HepG2 (cell line): ENCODE measurements at regions not wholly inside any gene's neighbourhood (a gene's known extent, or its start where the extent isn't known, plus 50 kb on each side); places are given as distances from the start of the nearest gene placed in this dataset.

Source experiments
- ATF1 ChIP-seq: IDR thresholded peaks from 2 replicates; pipeline ENCODE4 v1.6.1; 2016; ENCODE audit warnings: mild to moderate bottlenecking, control low read depth
- HDAC2 ChIP-seq: sonication (generic); formaldehyde crosslinking; IDR thresholded peaks from 2 replicates; pipeline ENCODE4 v1.4.0; 2020; ENCODE audit warnings: missing genetic modification reagents
- HES4 ChIP-seq: sonication (generic); formaldehyde crosslinking; IDR thresholded peaks from 2 replicates; pipeline ENCODE4 v1.9.0; 2021; ENCODE audit warnings: mild to moderate bottlenecking, missing genetic modification reagents, borderline replicate concordance
- ZNF510 ChIP-seq: sonication (generic); formaldehyde crosslinking; IDR thresholded peaks from 2 replicates; pipeline ENCODE4 v1.4.0; 2020; ENCODE audit warnings: low read depth, mild to moderate bottlenecking, missing genetic modification reagents
- ZNF589 ChIP-seq: sonication (generic); formaldehyde crosslinking; conservative IDR thresholded peaks from 2 replicates; pipeline ENCODE4 v1.8.0; 2022; ENCODE audit warnings: mild to moderate bottlenecking, moderate library complexity, missing genetic modification reagents
- TF ChIP-seq, protein P1 (sequence below): sonication (generic); formaldehyde crosslinking; IDR thresholded peaks from 2 replicates; pipeline ENCODE4 v1.5.0; 2020; ENCODE audit warnings: mild to moderate bottlenecking, missing genetic modification reagents, moderate library complexity

DNA sequence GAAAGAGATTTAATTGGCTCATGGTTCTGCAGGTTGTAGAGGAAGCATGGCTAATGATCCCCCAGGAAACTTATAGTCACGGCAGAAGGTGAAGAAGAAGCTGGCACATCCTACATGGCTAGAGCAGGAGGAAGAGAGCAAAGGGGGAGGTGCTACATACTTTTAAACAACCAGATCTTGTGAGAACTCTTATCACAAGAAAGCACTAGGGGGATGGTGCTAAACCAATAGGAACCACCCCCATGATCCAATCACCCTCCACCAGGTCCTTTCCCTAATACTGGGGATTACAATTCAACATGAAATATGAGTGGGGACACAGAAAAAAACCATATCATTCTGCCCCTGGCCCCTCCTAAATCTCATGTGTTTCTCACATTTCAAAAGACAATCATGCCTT lies 147.2 kb upstream of the EPB41L4A start:
- TF ChIP-seq ZNF510 (CRISPR knock-in tag), result no peak
- TF ChIP-seq, protein P1, sequence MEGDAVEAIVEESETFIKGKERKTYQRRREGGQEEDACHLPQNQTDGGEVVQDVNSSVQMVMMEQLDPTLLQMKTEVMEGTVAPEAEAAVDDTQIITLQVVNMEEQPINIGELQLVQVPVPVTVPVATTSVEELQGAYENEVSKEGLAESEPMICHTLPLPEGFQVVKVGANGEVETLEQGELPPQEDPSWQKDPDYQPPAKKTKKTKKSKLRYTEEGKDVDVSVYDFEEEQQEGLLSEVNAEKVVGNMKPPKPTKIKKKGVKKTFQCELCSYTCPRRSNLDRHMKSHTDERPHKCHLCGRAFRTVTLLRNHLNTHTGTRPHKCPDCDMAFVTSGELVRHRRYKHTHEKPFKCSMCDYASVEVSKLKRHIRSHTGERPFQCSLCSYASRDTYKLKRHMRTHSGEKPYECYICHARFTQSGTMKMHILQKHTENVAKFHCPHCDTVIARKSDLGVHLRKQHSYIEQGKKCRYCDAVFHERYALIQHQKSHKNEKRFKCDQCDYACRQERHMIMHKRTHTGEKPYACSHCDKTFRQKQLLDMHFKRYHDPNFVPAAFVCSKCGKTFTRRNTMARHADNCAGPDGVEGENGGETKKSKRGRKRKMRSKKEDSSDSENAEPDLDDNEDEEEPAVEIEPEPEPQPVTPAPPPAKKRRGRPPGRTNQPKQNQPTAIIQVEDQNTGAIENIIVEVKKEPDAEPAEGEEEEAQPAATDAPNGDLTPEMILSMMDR, result no peak
- TF ChIP-seq ZNF589 (CRISPR knock-in tag), result no peak
- no peak for TF ChIP-seq HDAC2 (CRISPR knock-in tag)
- TF ChIP-seq ATF1 (CRISPR knock-in tag), result no peak
- TF ChIP-seq HES4 (CRISPR knock-in tag), result no peak
